Motor neuron (in vitro differentiated cells): ENCODE measurements at regions not wholly inside any gene's neighbourhood (a gene's known extent, or its start where the extent isn't known, plus 50 kb on each side); places are given as distances from the start of the nearest gene placed in this dataset.

Experiments used
- ATAC-seq, 8 experiments: fragments of 200-7000 bp; cut with Tn5 transposase; replicated peaks in 6 of 8; 2 replicates each; pipeline ENCODE4 v1.8.0; 2021; ENCODE audit warnings: mild to moderate bottlenecking in 8 of 8, moderate library complexity in 8 of 8
- H3K27ac ChIP-seq, 2 donors: fragments of 250-450 bp; sonication (Bioruptor Pico); 2 replicates each; pipeline ENCODE4 v1.9.0; 2021; ENCODE audit warnings: antibody characterized with exemption in 2 of 2, mild to moderate bottlenecking in 2 of 2, moderate library complexity in 1 of 2
- H3K4me1 ChIP-seq, 2 donors: fragments of 250-450 bp; sonication (Bioruptor Pico); replicated peaks in 1 of 2; 2 replicates each; pipeline ENCODE4 v1.6.1; 2021; ENCODE audit warnings: antibody characterized with exemption in 2 of 2, mild to moderate bottlenecking in 2 of 2, moderate library complexity in 1 of 2
- H3K4me3 ChIP-seq, 5 donors: fragments of 250-450 bp; sonication (Bioruptor Pico); 2 replicates each; pipeline ENCODE4 v1.9.0; 2021; ENCODE audit warnings: antibody characterized with exemption in 5 of 5, mild to moderate bottlenecking in 5 of 5, moderate library complexity in 4 of 5
- WGBS, 10 experiments: fragments of 450-650 bp; shearing (Covaris generic); methylation state at CpG; one replicate each; pipeline ENCODE4 v1.0.0; 2022; 5-methylcytosine and 5-hydroxymethylcytosine counted together
- in situ Hi-C, 9 experiments: fragments of 400-800 bp; cut with MboI; loops; one replicate each; pipeline ENCODE4 v1.15.0; 2021; ENCODE audit warnings: low sequenced_read_pairs in 9 of 9, low pct_unique_long_range_greater_than_20kb in 2 of 9; ENCODE audit not compliant: unreplicated experiment in 9 of 9

DNA sequence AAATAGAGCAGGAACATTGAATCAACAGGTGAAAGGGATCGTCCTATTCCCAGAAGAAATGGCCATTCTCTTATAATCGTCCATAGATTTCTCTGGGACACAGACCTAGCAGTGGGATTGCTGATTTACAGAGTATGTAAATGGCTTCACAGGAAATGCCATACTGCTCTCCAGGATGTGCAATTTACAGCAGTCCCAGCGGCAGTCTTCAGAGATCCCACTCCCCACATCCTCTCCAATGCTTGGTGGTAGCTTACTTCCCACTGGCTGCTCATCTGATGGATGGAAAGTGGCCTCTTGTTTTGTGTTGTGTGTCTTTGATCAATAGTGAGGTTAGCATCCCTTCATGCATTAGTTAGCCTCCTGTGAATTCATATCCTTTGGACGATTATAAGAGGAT, 58.1 kb upstream of the PRMT8 start:
- H3K27ac ChIP-seq, result no peak overlapping the region
- peaks cover 3 to 7% of the 10 kb centered on the region in 2 donors for H3K4me1 ChIP-seq
- no peak overlapping the region for H3K4me3 ChIP-seq
- ATAC-seq, result peak in 1 of 8 experiments; percentile 21
- WGBS, 10 experiments, result 0 to 51% (median 38%) methylated on average over 1 to 4 of the region's 4 CpGs; no CpG with 5 or more reads in 2 of the 10 experiments
- in situ Hi-C loops, result no loop called here

DNA sequence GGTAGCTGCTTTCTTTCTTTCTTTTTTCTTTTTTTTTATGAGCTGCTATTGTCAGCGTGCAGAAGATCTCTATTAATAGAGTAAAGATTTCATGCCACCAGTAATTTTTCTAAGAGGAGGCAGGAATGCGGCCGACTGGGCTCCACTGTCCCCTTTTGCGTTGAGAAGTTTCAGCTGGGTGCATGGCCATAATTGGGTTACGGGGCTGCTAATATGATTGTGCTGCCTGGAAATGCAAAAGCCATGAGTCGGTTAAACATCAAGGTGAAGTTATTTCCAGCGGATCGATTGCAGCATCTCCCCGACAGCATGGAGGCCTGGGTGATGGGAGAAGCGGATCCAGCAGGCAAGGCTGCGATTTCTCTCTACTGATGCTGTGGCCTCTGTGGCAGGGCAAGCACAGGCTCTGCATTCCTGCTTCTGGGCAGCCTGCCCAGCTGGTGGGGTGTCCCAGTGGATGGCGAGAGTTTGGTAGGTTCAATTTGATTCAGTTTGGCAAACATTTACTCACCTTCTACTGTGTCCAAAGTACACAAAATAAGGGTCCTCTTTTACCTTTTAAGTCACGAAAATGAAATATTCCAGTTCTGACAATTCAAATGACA, 54.4 kb upstream of the PRMT8 start:
- ATAC-seq, result peak in 4 of 8 experiments; percentile 22 to 94 (median 54)
- no peak overlapping the region for H3K27ac ChIP-seq
- peaks cover 3 to 7% of the 10 kb centered on the region in 2 donors for H3K4me1 ChIP-seq
- in situ Hi-C loops, result no loop called here
- H3K4me3 ChIP-seq, result no peak overlapping the region
- 0 to 95% (median 90%) methylated on average over 2 to 8 of the region's 13 CpGs; no CpG with 5 or more reads in 1 of the 10 experiments for WGBS, 10 experiments

DNA sequence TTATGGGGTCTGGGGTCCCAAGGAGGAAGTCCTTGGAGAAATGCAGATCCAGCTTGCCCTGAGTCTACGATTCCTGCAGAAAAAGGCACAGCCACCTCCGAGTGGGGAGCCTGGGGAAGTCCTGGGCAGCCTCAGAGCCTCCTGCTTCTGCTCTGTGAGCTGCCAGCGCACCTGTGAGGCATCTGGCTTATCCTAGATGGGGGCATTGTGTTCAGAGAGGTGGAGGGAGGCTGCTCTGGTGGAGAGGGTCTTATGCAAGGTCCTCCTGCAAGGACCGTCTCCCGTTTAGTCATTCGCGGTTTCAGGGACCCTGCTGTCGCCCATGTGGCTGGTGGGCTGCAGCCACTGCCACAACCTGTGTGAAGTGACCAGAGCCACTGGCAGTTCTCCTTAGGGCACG, 53.0 kb upstream of the PRMT8 start:
- 60 to 80% (median 80%) methylated on average over 1 of the region's 9 CpGs; no CpG with 5 or more reads in 7 of the 10 experiments for WGBS, 10 experiments
- Histone ChIP-seq H3K27ac (no peak overlapping the region), H3K4me1 (peaks cover 0 to 4% of the 10 kb centered on the region in 2 donors), H3K4me3 (no peak overlapping the region)
- no peak for ATAC-seq
- in situ Hi-C loops, result no loop called here

DNA sequence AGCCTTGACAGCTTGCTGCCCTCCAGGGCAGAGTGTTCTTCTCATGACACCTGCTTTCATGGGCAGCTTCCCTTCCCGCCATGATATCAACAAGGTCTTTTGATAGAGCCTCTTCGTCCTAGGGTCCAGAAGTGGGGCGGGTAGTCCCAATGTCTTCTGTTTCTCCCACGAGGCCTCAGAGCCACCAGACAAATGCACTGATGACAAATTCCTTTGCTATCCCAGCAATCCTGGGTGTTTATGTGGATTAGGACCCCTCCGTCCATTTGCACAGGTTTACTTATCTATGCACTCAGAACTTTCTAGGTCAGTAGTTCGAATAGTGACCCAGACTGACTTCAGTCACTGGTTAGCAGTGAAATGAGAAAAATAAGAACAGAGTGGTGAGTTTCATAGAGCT, 52.6 kb upstream of the PRMT8 start:
- Histone ChIP-seq H3K4me3 (no peak overlapping the region), H3K4me1 (peaks cover 0 to 3% of the 10 kb centered on the region in 2 donors), H3K27ac (no peak overlapping the region)
- in situ Hi-C loops, result no loop called here
- WGBS, 10 experiments, result 24 to 91% (median 80%) methylated on average over 1 to 6 of the region's 6 CpGs; no CpG with 5 or more reads in 1 of the 10 experiments
- no peak for ATAC-seq
